B cell (primary cell): ENCODE measurements at regions not wholly inside any gene's neighbourhood (a gene's known extent, or its start where the extent isn't known, plus 50 kb on each side); places are given as distances from the start of the nearest gene placed in this dataset.

Experiments used
- EZH2 ChIP-seq: IDR thresholded peaks from 2 replicates; pipeline ENCODE4 v1.6.1; 2012; ENCODE audit warnings: borderline replicate concordance, low read depth, mild to moderate bottlenecking, moderate library complexity, low read length; ENCODE audit not compliant: insufficient read depth, poor library complexity, severe bottlenecking
- TF ChIP-seq, protein P1 (sequence below): fragments of 200-600 bp; IDR thresholded peaks from one replicate; pipeline ENCODE4 v1.8.0; 2022; ENCODE audit warnings: antibody characterized with exemption, mild to moderate bottlenecking

DNA sequence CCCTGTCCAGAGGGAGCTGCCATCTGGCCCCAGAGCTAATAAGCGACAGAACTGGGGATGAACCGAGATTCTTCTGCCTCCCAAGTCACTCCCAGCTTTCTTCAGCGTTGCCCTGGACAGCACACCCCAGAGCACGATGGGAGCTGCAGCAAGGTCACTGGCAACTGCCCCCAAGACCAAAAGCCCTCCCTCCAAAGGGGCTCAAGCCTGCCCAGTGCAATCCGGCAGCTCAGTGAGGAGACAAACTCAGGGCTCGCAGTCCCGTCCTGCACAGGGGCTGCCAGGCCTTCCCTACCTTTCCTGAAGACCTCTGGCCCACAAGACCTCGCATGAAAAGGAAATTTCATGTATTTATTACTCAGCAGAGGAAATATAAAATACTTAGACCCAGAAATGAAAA is 174.8 kb downstream of the BCOR start:
- TF ChIP-seq, protein P1, sequence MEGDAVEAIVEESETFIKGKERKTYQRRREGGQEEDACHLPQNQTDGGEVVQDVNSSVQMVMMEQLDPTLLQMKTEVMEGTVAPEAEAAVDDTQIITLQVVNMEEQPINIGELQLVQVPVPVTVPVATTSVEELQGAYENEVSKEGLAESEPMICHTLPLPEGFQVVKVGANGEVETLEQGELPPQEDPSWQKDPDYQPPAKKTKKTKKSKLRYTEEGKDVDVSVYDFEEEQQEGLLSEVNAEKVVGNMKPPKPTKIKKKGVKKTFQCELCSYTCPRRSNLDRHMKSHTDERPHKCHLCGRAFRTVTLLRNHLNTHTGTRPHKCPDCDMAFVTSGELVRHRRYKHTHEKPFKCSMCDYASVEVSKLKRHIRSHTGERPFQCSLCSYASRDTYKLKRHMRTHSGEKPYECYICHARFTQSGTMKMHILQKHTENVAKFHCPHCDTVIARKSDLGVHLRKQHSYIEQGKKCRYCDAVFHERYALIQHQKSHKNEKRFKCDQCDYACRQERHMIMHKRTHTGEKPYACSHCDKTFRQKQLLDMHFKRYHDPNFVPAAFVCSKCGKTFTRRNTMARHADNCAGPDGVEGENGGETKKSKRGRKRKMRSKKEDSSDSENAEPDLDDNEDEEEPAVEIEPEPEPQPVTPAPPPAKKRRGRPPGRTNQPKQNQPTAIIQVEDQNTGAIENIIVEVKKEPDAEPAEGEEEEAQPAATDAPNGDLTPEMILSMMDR, result no peak
- TF ChIP-seq EZH2, result no peak
